GM12878 (cell line): ENCODE measurements at regions not wholly inside any gene's neighbourhood (a gene's known extent, or its start where the extent isn't known, plus 50 kb on each side); places are given as distances from the start of the nearest gene placed in this dataset.

Experiments used
- ATAC-seq: fragments of 200-7000 bp; cut with Tn5 transposase; 3 replicates; pipeline ENCODE4 v1.9.1; 2020; ENCODE audit warnings: mild to moderate bottlenecking, moderate library complexity
- BruUV-seq: library from RNA; stranded (reverse); fragments of 400-500 nt; replicated peaks from 2 replicates; lab custom pipeline; 2021; lab: Mats Ljungman, UMichigan
- CTCF ChIA-PET: fragments of 300-600 bp; sonication (Branson Sonifier 250); formaldehyde crosslinking; extraction: SDS; loops from one replicate; lab custom pipeline; 2021; ENCODE audit warnings: inconsistent platforms; lab: Yijun Ruan, JAX
- POLR2A ChIA-PET: fragments of 350-600 bp; formaldehyde crosslinking; extraction: SDS; loops from one replicate; lab custom pipeline; 2021; ENCODE audit warnings: inconsistent platforms; lab: Charles Lee
- RAD21 ChIA-PET: fragments of 300-600 bp; sonication (Branson Sonifier 250); formaldehyde crosslinking; loops from one replicate; lab custom pipeline; 2023; ENCODE audit warnings: antibody characterized with exemption; ENCODE audit not compliant: unreplicated experiment; lab: Charles Lee
- SMC1A ChIA-PET: fragments of 300-600 bp; sonication (Branson Sonifier 250); formaldehyde crosslinking; loops from one replicate; lab custom pipeline; 2023; ENCODE audit not compliant: unreplicated experiment, uncharacterized antibody; lab: Charles Lee
- DNase-seq: peaks from one replicate; pipeline ENCODE4 v3.0.0-alpha.2; 2011; ENCODE audit warnings: low read depth, low spot score
- FAIRE-seq: peaks from 3 replicates; lab custom pipeline; 2011; peaks lifted over from hg19 to GRCh38; lab: Jason Lieb, UNC
- H2AFZ ChIP-seq: 2 replicates; pipeline ENCODE4 v1.6.0; 2011; ENCODE audit warnings: low read depth, low read length, control low read depth; ENCODE audit not compliant: control insufficient read depth
- H3K27ac ChIP-seq: 2 replicates; pipeline ENCODE4 v1.5.1; 2011; ENCODE audit warnings: control low read depth; ENCODE audit not compliant: control insufficient read depth, insufficient read depth
- H3K27me3 ChIP-seq, 2 experiments: replicated peaks in 1 of 2; 2 replicates each; pipeline versions ENCODE4 v1.6.0 to v1.6.1; 2011; ENCODE audit warnings: low read length in 1 of 2; ENCODE audit not compliant: control insufficient read depth in 2 of 2, insufficient read depth in 2 of 2
- H3K36me3 ChIP-seq, 2 experiments: 2 replicates each; pipeline ENCODE4 v1.5.1; 2011; ENCODE audit warnings: low read length in 1 of 2; ENCODE audit not compliant: control insufficient read depth in 2 of 2, insufficient read depth in 2 of 2
- H3K4me1 ChIP-seq: 2 replicates; pipeline ENCODE4 v1.6.1; 2011; ENCODE audit warnings: mild to moderate bottlenecking, low read length, moderate library complexity, mixed read lengths; ENCODE audit not compliant: control insufficient read depth, insufficient read depth
- H3K4me2 ChIP-seq: 2 replicates; pipeline ENCODE4 v1.6.0; 2011; ENCODE audit warnings: control low read depth; ENCODE audit not compliant: control insufficient read depth, insufficient read depth
- H3K4me3 ChIP-seq: fragments of 200-600 bp; sonication (generic); 2 replicates; pipeline ENCODE4 v1.5.1; 2016
- H3K79me2 ChIP-seq: 2 replicates; pipeline ENCODE4 v1.6.0; 2011; ENCODE audit warnings: low read length; ENCODE audit not compliant: control insufficient read depth, insufficient read depth
- H3K9ac ChIP-seq: 2 replicates; pipeline ENCODE4 v1.8.0; 2011; ENCODE audit warnings: low read length, control low read depth, mixed read lengths; ENCODE audit not compliant: control insufficient read depth, insufficient read depth
- H3K9me3 ChIP-seq: replicated peaks from 3 replicates; pipeline ENCODE4 v1.5.1; 2011; ENCODE audit warnings: mild to moderate bottlenecking, low read length; ENCODE audit not compliant: control insufficient read depth, insufficient read depth
- H4K20me1 ChIP-seq: 2 replicates; pipeline ENCODE4 v1.6.0; 2011; ENCODE audit not compliant: control insufficient read depth, insufficient read depth
- ATF7 ChIP-seq: fragments of 450-650 bp; IDR thresholded peaks from 2 replicates; pipeline ENCODE4 v1.6.1; 2016; ENCODE audit warnings: low read depth, mild to moderate bottlenecking
- BMI1 ChIP-seq: fragments of 450-650 bp; IDR thresholded peaks from 2 replicates; pipeline ENCODE4 v1.6.1; 2016; ENCODE audit warnings: mild to moderate bottlenecking, moderate library complexity, borderline replicate concordance
- CHD1 ChIP-seq: IDR thresholded peaks from 2 replicates; pipeline ENCODE4 v1.6.1; 2012; ENCODE audit warnings: low read depth, low read length, improper control_type of control experiment
- CREB1 ChIP-seq: IDR thresholded peaks from 2 replicates; pipeline ENCODE4 v1.6.1; 2012; ENCODE audit warnings: low read depth, mild to moderate bottlenecking, inconsistent platforms
- CREM ChIP-seq: IDR thresholded peaks from 2 replicates; pipeline ENCODE4 v1.6.1; 2014; ENCODE audit warnings: antibody characterized with exemption, low read depth
- DPF2 ChIP-seq: fragments of 450-650 bp; IDR thresholded peaks from 2 replicates; pipeline ENCODE4 v1.6.1; 2017; ENCODE audit warnings: mild to moderate bottlenecking
- JUND ChIP-seq: IDR thresholded peaks from 2 replicates; pipeline ENCODE4 v1.6.1; 2012; ENCODE audit warnings: low read depth, mild to moderate bottlenecking, low read length, improper control_type of control experiment, moderate library complexity
- MEF2B ChIP-seq: fragments of 450-650 bp; IDR thresholded peaks from 2 replicates; pipeline ENCODE4 v1.6.1; 2018; ENCODE audit warnings: mild to moderate bottlenecking, moderate library complexity; ENCODE audit not compliant: partially characterized antibody, poor library complexity, severe bottlenecking
- NR2F1 ChIP-seq: fragments of 450-650 bp; conservative IDR thresholded peaks from 2 replicates; pipeline ENCODE4 v1.6.1; 2017; ENCODE audit warnings: mild to moderate bottlenecking
- STAT3 ChIP-seq: IDR thresholded peaks from 2 replicates; pipeline ENCODE4 v1.6.1; 2011; ENCODE audit warnings: low read depth, low read length, improper control_type of control experiment
- TCF7 ChIP-seq: IDR thresholded peaks from 2 replicates; pipeline ENCODE4 v1.6.1; 2014; ENCODE audit warnings: antibody characterized with exemption, borderline replicate concordance
- ZNF274 ChIP-seq: IDR thresholded peaks from one replicate; pipeline ENCODE4 v1.8.0; 2011; ENCODE audit not compliant: insufficient read length, insufficient read depth
- ZNF384 ChIP-seq: IDR thresholded peaks from 2 replicates; pipeline ENCODE4 v1.6.1; 2012; ENCODE audit warnings: low read depth, mild to moderate bottlenecking, low read length, improper control_type of control experiment, borderline replicate concordance
- WGBS: methylation state at CpG from one replicate; pipeline ENCODE4 v1.1.6; 2016; ENCODE audit warnings: low lambda C conversion rate; ENCODE audit not compliant: insufficient replicate concordance, insufficient coverage; ENCODE audit errors: missing lambda C conversion rate; 5-methylcytosine and 5-hydroxymethylcytosine counted together
- in situ Hi-C: fragments of 300-500 bp; cut with MboI; formaldehyde crosslinking; loops from 9 replicates; pipeline ENCODE4 v1.14.3; 2018; ENCODE audit warnings: mixed read lengths
- intact Hi-C: fragments of 100-400 bp; cut with micrococcal nuclease; formaldehyde crosslinking; loops from one replicate; pipeline ENCODE4 v1.14.2; 2022; ENCODE audit not compliant: unreplicated experiment
- TF ChIP-seq, protein P1 (sequence below): IDR thresholded peaks from 2 replicates; pipeline ENCODE4 v1.6.1; 2012; ENCODE audit warnings: low read depth, low read length, improper control_type of control experiment
- TF ChIP-seq, protein P2 (sequence below): fragments of 450-650 bp; IDR thresholded peaks from 2 replicates; pipeline ENCODE4 v1.6.1; 2016; ENCODE audit warnings: mild to moderate bottlenecking

- ATAC-seq, result no peak
- SMC1A ChIA-PET, result no interaction called here
- POLR2A ChIA-PET, result no interaction called here
- no peaks in the 10 kb centered on the region; the same call in 2 of the 3 replicates for H3K9me3 ChIP-seq
- H3K79me2 ChIP-seq, result no peaks in the 10 kb centered on the region
- H3K27me3 ChIP-seq, result no peaks in the 10 kb centered on the region
- RAD21 ChIA-PET, result no interaction called here
- no peaks in the 10 kb centered on the region for H3K36me3 ChIP-seq
- H3K27ac ChIP-seq, result no peak overlapping the region
- no peaks in the 10 kb centered on the region for H3K4me1 ChIP-seq
- DNase-seq, result no peak
- 0% methylated on average over 2 of the region's 2 CpGs for WGBS
- H2AFZ ChIP-seq, result no peak overlapping the region
- no TSS peak for BruUV-seq
- H4K20me1 ChIP-seq, result no peaks in the 10 kb centered on the region
- intact Hi-C loops, result no loop called here
- H3K4me3 ChIP-seq, result no peak overlapping the region
- CTCF ChIA-PET, result no interaction called here
- in situ Hi-C loops, result no loop called here
- H3K9ac ChIP-seq, result no peak overlapping the region
- FAIRE-seq, result no peak
- TF ChIP-seq BMI1, result no peak
- no peak for TF ChIP-seq ZNF384
- no peak for TF ChIP-seq CHD1
- TF ChIP-seq CREB1, result no peak
- no peak for TF ChIP-seq STAT3
- TF ChIP-seq JUND, result no peak
- TF ChIP-seq, protein P1, sequence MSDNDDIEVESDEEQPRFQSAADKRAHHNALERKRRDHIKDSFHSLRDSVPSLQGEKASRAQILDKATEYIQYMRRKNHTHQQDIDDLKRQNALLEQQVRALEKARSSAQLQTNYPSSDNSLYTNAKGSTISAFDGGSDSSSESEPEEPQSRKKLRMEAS, result no peak
- TF ChIP-seq ZNF274, result no peak
- TF ChIP-seq NR2F1, result no peak
- no peak for TF ChIP-seq ATF7
- no peak for TF ChIP-seq CREM
- no peak for TF ChIP-seq TCF7
- TF ChIP-seq, protein P2, sequence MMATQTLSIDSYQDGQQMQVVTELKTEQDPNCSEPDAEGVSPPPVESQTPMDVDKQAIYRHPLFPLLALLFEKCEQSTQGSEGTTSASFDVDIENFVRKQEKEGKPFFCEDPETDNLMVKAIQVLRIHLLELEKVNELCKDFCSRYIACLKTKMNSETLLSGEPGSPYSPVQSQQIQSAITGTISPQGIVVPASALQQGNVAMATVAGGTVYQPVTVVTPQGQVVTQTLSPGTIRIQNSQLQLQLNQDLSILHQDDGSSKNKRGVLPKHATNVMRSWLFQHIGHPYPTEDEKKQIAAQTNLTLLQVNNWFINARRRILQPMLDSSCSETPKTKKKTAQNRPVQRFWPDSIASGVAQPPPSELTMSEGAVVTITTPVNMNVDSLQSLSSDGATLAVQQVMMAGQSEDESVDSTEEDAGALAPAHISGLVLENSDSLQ, result no peak
- TF ChIP-seq MEF2B, result no peak
- no peak for TF ChIP-seq DPF2
- no peak overlapping the region for H3K4me2 ChIP-seq
Measured at GRCh38 chr22:47645923-47646322, 883.5 kb downstream of the TBC1D22A start.
